Stimulated activated CD8-positive, alpha-beta memory T cell treated with anti-CD3 and anti-CD28 coated beads, Interleukin-2, amount 100 ng/mL, for 48 hours (primary cell): ENCODE measurements at regions not wholly inside any gene's neighbourhood (a gene's known extent, or its start where the extent isn't known, plus 50 kb on each side); places are given as distances from the start of the nearest gene placed in this dataset.

ENCODE experiments used
- DNase-seq, 2 donors: peaks; one replicate each; pipeline ENCODE4 v3.0.0-alpha.2; 2020; ENCODE audit warnings: low read depth in 2 of 2

DNA sequence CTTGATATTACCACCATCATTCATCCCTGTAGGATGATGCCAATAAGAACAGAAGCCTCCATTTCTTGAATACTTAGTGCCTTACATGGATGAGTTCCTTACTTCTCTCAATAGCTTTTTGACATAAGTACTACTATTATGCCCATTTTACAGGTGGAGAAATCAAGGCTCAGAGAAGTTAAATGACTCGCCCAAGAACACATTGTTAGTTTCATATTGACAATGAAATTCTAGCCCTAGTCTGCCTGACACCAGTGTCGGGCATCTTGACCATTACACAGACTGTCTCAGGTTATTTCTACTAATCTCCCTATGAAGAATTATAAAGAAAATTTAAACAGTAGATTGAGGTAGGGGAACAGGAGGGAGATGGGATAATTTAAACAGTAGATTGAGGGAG lies 52.5 kb upstream of the ARL8B start:
- no peak for DNase-seq

DNA sequence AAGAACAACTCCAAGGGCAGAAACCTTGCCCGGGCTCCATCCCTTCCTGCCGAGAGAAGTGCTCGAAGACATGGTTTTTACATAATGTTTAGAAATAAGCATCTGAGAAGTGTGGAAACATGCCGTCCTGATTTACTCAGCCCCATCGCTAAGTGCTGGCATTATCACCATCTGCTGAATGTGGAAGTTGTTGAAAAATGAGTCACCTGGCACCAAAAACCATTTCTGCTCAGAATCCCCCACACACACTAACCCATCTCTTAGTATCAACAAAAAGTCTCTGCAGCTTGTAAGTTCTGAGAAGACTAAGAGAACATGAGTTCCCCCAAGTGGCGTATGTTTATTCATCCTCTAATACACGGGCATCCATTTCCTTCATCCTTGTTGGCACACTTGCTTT lies 51.0 kb upstream of the ARL8B start:
- DNase-seq: no peak

DNA sequence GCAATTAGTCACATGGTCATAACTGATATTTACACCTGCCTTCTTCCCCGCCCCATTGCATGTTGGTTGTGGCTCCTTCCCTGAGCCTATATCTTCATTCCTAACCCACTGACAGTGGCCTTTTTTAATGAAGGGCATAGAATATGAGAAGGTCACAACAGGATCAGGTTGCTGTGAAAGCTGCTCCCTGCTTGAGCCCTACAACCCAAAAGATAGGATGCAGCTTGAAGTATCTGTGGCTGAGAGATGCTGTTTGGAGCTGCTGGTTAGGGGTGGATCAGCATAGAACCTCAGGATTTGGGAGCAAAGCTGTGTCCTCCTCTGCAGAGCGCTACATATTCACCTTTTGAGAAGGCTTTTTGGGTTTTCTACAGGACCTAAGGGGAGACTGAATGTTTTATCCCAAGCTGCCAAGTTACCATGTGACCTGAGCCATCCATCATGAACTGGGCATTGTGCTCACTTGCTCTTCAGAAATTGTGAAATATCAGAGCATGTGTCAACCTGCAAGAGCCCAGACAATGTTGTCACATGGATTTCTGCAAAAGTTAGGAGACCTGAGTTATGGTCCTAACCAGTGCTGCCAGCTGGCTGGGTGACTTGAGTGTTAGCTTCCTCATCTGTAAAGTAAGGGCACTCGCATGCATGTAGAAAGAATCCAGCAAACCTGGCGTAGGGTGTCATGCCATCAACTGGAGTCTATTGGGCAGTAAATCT lies 49.8 kb upstream of the ARL8B start:
- no peak for DNase-seq
